Inferior parietal cortex (tissue), 1 donor: ENCODE measurements at regions not wholly inside any gene's neighbourhood (a gene's known extent, or its start where the extent isn't known, plus 50 kb on each side); places are given as distances from the start of the nearest gene placed in this dataset.
"Not testable (repeated sequence)": the region's sequence is repeated elsewhere in the genome, so short reads cannot be mapped to it uniquely, and the experiment has no call there.

ENCODE experiments used
- DNase-seq: peaks from one replicate; pipeline ENCODE4 v3.0.0-alpha.2; 2016; ENCODE audit errors: extremely low spot score

DNA sequence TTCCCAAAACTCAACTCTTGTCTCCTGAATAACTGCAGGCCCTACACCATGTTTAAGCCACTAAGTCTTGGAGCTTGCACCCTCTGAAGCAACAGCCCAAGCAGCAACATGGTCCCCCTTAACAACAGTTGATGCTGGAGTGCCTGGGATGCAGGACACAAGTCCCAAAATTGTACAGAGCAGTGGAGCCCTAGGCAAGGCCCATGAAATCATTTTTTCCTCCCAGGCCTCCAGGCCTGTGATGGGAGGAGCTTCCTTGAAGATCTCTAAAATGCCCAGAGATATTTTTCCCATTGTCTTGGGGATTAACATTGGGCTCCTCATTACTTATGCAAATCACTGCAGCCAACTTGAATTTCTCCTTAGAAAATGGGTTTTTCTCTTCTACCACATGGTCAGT is 311.9 kb upstream of the EPHA3 start:
- no peak for DNase-seq

DNA sequence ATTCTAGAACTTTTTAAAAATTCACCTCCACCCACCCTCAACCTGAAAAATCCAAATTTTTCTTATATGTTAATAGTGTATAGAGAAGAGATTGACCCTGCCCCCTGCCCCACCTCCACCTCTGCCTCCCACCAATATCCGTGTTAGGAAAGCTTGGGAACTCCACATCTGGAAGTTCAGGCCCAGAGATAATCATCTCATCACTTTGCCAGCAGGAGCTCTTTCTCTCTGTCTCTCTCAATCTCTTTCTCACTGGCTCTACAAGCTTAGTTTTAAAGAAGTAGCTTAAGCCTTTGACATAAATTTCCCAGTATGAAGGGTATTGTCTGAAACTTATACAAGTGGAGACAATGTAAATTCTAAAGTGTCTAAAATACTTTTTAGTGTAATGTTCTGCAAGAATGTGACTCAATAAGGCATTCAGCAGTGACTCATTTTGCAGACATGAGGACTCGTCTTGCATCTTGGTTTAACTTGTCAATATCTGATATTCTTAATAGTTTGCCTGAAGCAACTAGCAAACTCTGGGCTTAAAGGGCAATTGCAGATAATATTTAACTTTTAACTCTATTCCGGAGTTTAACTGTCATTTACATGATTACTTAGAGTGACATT is 299.8 kb upstream of the EPHA3 start:
- no peak for DNase-seq

DNA sequence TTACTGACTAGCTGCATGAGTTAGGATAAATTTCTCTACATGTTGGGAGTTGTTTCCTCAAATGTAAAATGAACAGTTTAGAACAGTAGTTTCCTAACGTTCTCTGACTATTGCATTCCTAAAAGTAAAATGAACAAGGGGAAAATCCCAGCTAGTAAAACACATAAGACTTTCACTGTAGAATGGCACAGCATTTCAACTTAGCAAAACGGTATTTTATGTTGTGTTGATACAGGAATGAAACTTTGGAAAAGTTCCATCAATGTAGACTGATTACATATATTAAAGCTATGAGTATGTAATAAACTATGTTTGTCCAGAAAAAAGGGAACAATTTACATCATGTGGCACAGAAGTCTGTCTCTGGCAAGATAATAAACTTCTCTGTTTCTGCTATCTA is 297.4 kb upstream of the EPHA3 start:
- no peak for DNase-seq

DNA sequence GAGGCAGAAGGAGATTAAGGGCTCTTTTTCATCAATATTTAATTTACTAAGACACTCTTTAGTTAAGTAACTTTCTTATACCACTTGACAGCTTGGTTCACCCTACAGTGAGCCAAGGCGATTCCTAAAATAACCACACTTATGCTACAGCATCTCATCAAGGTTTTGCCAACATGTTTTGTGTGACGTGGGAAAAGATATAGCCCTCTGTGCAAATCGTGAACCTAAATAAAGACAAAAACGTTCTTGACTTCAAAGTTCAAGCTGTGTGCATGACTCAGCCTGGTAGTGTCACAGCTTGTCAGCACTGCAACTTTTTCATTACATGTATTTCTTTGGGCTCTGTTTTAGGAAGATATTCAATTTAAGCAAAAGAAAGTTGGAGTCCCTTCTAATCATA is 297.0 kb upstream of the EPHA3 start:
- peak; percentile 20 for DNase-seq

GRCh38 chr3:88811096-88811495 is 296.3 kb upstream of the EPHA3 start:
- no peak for DNase-seq

DNA sequence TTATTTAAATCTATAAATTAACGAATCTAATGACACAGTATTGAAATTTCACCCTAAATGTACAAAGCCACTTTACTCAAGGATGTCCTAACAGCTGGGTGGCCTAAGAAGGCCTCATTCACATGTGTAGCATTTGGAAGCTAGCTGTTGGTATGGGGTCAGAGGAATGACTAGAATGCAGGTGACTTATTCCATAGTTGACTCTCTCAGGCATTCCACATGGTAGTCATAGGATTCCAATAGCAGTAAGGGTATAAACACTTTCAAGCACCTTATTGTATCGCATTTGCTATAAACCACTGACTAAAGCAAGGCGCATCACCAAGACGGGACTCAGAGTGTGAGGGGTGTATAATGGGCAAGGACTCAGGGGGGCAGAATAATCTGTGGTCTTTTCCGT is 294.8 kb upstream of the EPHA3 start:
- DNase-seq, result no peak

GRCh38 chr3:88816445-88816844 is 291.0 kb upstream of the EPHA3 start:
- no peak for DNase-seq

DNA sequence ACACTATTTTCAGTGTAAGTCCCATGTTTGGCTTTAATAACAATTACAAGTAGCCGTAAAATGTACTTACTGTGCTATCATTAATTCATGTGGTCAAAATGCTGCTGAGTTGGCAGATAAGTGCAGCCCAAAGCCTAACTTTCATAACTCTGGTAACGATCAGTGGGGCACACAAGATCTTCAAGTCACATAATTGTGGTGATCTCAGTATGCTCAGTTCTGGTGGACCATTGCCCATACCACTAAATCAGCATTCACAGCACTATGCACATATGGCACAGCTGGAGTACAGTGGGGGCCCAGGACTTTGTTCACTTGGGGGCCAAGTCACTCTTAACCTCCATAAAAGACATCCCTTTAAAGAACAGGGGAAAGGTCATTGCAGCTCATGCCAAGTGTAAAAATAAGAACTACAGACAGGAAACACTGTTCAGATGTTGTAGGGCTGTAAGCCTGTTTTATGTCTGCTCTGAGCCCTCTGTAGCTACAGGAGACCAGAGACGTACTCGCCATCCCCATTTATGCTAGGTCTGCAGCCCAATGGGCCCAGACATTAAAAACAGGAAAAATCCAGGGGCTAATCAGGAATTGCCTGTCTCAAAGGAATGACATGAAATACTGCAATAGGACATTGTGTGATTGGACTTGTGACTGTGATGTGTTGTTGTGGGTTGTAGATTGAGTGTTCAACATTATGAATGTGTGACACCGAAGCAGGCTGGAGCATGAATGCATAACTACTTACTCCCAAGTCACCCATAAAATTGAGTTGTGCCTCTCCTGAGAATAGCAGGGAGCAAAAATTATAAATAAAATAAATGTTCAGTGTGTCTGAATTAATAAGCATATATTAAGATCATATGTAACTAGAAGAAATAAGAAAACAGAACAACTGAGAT is 282.5 kb upstream of the EPHA3 start:
- DNase-seq, result no peak

DNA sequence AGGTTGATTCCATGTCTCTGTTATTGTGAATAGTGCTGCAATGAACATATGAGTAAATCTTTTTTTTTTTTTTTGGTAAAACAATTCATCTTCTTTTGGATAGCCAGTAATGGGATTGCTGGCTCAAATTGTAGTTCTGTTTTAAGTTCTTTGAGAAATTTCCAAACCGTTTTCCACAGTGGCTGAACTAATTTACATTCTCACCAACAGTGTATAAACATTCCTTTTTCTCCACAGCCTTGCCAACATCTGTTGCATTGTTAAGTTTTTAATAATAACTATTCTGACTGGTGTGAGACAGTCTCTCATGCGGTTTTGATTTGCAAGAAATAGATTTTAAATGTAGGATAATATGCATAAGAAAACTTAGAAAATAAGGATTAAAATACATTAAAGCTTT is 279.0 kb upstream of the EPHA3 start:
- no peak for DNase-seq

GRCh38 chr3:88852606-88853005 is 254.8 kb upstream of the EPHA3 start:
- no peak for DNase-seq

DNA sequence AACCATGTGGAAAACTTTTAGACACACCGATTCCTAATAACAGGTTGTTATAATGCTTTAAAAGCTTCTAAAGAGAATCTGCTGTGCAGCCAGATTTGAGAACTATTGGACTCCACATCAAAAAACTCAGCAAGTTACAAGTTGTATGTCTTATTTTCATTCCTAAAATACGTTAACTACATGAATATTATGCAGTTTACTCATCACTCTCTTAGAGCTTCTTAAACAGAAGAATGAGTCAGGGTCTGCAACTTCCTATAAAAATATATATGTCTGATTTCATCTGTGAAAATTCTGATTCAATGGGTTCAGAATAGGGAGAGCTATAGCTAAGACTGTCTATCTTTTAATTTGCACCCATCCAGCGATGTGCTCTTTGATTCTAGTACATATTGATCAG is 244.2 kb upstream of the EPHA3 start:
- DNase-seq, result no peak

DNA sequence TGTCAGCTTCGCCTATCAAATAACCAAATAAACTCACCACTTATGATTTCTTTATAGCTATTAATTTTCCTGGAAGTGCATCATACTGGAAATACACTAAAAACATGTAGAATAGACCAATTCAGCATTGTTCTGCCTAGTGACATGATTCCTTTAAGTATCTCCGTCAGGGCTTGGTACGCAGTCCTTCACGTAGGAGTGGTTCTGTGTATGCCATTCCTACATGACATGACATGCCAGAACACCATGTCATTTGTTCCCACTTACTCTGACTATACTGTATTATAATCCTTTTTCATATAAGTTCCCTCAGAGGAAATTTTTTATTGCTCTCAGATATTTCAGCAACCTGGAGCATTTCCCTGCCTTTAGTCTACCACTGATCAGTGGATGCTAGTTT is 230.7 kb upstream of the EPHA3 start:
- no peak for DNase-seq

GRCh38 chr3:88879905-88880304 is 227.5 kb upstream of the EPHA3 start:
- DNase-seq, result no peak

- no peak for DNase-seq
Measured at GRCh38 chr3:88882121-88882520, 225.3 kb upstream of the EPHA3 start.

- not testable (repeated sequence) for DNase-seq
Measured at GRCh38 chr3:88886624-88887023, 220.8 kb upstream of the EPHA3 start.

- DNase-seq, result no peak
Measured at GRCh38 chr3:88896026-88896425, 211.4 kb upstream of the EPHA3 start.

DNA sequence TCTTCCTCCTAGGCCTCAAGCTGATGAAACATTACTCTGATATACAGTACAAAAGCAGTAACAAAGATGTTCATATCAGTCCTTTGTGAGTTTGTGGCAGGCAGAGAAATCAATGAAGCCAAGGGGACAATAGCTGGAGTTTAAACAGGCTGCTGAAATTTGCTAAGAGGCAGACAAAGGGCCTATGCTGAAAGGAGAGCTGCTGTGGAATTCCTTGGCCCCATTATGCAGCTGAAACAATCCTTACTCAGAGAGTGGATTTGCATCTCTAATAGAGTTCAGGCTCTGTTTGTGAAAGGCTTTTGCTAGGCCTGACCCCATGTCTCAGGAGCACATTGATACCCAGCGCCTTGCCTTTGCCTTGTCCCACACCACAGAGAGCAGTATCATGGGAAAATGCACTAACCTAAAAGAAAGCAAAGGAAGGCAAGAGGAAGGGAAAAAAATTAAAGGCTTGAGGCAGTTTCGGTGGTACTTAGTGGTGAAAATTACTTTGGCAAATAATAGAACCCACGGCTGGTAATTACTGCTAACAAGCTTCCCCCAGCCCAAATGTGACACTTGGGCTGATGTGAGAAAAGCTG is 195.0 kb upstream of the EPHA3 start:
- peak; percentile 39 for DNase-seq

DNA sequence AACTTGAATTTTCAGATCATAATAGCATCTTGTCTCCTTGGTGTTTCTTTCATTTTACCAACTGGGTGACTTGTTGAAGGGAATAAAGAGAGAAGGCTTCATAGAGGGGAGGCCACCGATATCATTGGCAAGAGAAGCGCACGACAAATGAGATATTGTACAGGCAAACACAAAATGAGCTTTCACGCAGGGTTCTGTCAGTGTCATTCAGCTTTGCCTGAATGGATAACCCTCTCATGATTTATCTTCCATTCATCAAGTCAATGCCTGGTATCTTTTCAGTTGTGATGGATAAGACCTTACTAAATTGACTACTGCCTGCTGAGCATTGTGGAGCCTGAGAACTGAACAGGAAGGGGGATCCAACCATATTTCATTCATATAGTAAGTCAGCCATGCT is 188.6 kb upstream of the EPHA3 start:
- DNase-seq, result no peak

DNA sequence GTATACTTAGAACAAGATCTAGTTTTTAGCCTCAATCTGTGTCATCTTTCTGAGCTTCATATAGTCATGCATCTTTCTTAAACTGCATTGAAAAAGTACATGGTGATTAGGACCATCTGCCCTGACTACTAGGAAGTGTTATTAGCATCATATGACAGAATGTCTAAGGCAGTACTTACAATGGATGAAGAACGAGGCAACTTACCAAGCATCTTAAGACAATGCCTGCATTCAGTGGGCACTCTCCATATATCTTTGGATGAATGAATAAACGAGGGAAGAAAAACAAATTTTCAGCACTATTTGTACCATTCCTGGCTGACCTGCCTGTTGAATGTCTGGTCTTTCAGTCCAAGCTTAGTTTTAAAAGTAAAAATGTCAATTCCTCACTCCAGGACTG is 185.4 kb upstream of the EPHA3 start:
- no peak for DNase-seq

DNA sequence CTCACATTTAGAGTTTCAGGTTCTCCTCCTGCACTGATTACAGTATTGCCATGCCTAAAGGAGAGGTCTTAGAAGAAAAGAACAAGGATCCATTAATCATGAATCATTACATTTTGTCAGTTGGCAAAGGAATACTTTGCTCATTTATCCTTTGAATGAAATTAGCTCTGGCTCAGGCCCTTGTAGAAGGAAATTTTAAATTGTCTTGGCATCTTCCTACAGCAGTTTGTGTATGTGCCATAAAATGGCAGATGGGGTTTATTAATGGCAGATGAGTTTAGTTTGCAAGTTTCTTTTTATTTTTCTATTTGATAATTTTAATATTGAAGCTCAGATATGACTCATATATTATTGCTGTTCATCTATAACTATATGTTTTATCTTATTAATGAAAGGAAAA is 181.2 kb upstream of the EPHA3 start:
- DNase-seq, result no peak

GRCh38 chr3:88930611-88931010 is 176.8 kb upstream of the EPHA3 start:
- DNase-seq, result no peak

GRCh38 chr3:88936831-88937230 is 170.6 kb upstream of the EPHA3 start:
- DNase-seq, result no peak

DNA sequence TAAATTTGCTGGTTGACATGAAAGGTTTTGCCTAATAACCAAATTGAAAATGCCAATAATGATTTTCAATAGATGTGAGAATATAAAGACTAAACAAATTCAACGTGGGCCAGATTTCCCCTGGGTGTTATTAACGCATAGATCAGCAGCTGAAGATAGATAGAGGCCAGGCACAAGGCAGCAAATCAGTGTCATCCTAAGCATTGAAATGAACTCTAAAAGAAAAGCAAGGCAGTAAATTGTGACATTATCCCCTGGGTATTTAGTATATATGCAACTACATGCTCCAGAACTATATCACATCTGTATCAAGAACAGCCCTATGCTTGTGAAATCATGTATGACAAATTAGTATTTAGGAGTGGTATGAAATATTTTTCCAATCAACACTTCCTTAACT is 167.1 kb upstream of the EPHA3 start:
- no peak for DNase-seq
